ENCODE measurements at regions not wholly inside any gene's neighbourhood (a gene's known extent, or its start where the extent isn't known, plus 50 kb on each side); places are given as distances from the start of the nearest gene placed in this dataset.

DNA sequence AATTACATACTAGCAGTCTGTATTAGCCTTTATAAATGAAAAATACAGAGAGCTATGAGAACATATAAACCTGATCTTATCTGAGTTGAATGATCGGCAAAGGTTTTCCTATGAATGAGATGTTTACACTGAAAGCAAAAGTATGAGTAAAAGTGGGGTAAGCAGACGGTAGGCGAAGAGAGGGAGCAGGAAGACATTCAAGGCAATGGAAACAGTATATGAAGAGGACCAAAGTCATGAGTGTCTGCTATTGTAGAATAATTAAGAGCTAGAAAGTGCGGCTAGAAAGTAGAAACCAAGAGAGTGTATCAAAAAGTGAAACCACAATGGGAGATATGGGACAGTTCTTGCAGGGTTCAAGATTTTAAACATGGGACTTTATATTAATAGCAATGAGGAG lies 67.0 kb upstream of the TMLHE start:
- no peak for TF ChIP-seq POLR2A (IDR thresholded peaks at IDR 0.05)
- TF ChIP-seq, protein P1, sequence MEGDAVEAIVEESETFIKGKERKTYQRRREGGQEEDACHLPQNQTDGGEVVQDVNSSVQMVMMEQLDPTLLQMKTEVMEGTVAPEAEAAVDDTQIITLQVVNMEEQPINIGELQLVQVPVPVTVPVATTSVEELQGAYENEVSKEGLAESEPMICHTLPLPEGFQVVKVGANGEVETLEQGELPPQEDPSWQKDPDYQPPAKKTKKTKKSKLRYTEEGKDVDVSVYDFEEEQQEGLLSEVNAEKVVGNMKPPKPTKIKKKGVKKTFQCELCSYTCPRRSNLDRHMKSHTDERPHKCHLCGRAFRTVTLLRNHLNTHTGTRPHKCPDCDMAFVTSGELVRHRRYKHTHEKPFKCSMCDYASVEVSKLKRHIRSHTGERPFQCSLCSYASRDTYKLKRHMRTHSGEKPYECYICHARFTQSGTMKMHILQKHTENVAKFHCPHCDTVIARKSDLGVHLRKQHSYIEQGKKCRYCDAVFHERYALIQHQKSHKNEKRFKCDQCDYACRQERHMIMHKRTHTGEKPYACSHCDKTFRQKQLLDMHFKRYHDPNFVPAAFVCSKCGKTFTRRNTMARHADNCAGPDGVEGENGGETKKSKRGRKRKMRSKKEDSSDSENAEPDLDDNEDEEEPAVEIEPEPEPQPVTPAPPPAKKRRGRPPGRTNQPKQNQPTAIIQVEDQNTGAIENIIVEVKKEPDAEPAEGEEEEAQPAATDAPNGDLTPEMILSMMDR (IDR thresholded peaks at IDR 0.05), result no peak
- H3K36me3 ChIP-seq (replicated peaks in 1 of 2), result no peaks in the 10 kb centered on the region
- H3K27me3 ChIP-seq, result no peaks in the 10 kb centered on the region
- no peak for DNase-seq
- intact Hi-C loops (cut with DNase I), result no loop called here
- H3K9me3 ChIP-seq (replicated peaks in 1 of 3), result no peaks in the 10 kb centered on the region
- H3K4me1 ChIP-seq (replicated peaks in 1 of 2), result no peaks in the 10 kb centered on the region
- 87 to 98% (median 96%) methylated on average over 4 of the region's 4 CpGs for WGBS, 4 donors
- H3K4me3 ChIP-seq, result no peak overlapping the region
- H3K27ac ChIP-seq, result no peak overlapping the region

DNA sequence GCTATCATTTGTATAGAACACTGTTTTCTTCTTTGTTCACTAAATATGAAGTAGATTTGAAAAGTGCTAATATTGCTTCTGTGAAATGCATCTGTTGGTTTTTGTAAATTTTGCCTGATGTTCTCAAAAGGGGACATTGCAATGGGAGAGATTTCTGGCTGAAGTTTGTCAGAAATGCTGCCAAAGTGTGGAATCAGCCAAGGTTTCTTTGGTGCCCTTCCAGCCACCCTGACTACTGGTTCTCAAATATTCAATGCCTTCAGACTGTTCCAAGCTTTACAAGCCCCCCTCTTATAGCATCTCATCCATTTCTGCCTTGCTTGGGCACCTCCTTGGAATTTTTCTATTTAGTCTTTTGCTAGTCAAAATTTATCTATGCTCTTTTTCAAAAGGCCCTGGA lies 60.6 kb upstream of the TMLHE start:
- Histone ChIP-seq H3K27ac (no peak overlapping the region), H3K4me3 (no peak overlapping the region), H3K36me3 (replicated peaks in 1 of 2) (no peaks in the 10 kb centered on the region), H3K9me3 (replicated peaks in 1 of 3) (no peaks in the 10 kb centered on the region), H3K27me3 (no peaks in the 10 kb centered on the region), H3K4me1 (replicated peaks in 1 of 2) (no peaks in the 10 kb centered on the region)
- TF ChIP-seq, protein P1 (IDR thresholded peaks at IDR 0.05), result no peak
- intact Hi-C loops (cut with DNase I), result no loop called here
- no peak for DNase-seq

DNA sequence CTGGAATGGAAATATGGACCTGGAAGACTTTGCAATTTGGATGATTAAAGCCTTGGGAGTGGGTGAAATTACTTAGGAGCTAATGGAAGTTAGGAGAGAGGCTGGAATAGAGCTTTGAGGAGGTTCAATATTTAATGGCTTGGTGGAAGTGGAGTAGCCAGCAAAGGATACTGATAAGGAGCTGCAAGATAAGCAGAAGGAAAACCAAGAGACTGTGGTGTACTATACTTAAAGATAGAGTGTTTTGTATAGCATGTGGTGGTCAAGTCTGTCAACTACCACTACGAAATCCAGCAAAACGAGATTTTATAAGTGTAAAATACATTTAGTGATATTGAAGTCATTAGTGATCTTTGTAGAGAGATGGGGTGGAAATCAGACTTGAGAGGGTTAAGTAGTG lies 54.0 kb upstream of the TMLHE start:
- Histone ChIP-seq H3K9me3 (replicated peaks in 1 of 3) (no peaks in the 10 kb centered on the region), H3K4me1 (replicated peaks in 1 of 2) (no peaks in the 10 kb centered on the region), H3K27ac (no peak overlapping the region), H3K36me3 (replicated peaks in 1 of 2) (no peaks in the 10 kb centered on the region), H3K27me3 (no peaks in the 10 kb centered on the region), H3K4me3 (no peak overlapping the region)
- DNase-seq, result no peak
- TF ChIP-seq, protein P1 (IDR thresholded peaks at IDR 0.05), result no peak
- TF ChIP-seq POLR2A (IDR thresholded peaks at IDR 0.05), result no peak
- 61 to 95% (median 71%) methylated on average over 2 of the region's 2 CpGs for WGBS, 4 donors
- intact Hi-C loops (cut with DNase I), result no loop called here

Measured in adrenal gland (tissue), 9 donors.